Stimulated activated CD8-positive, alpha-beta memory T cell treated with anti-CD3 and anti-CD28 coated beads, Interleukin-7, amount 100 ng/mL, for 1 hour (primary cell): ENCODE measurements at regions not wholly inside any gene's neighbourhood (a gene's known extent, or its start where the extent isn't known, plus 50 kb on each side); places are given as distances from the start of the nearest gene placed in this dataset.

Experiments used
- DNase-seq, 2 donors: peaks; one replicate each; pipeline ENCODE4 v3.0.0-alpha.2; 2020; ENCODE audit warnings: low read depth in 2 of 2

DNA sequence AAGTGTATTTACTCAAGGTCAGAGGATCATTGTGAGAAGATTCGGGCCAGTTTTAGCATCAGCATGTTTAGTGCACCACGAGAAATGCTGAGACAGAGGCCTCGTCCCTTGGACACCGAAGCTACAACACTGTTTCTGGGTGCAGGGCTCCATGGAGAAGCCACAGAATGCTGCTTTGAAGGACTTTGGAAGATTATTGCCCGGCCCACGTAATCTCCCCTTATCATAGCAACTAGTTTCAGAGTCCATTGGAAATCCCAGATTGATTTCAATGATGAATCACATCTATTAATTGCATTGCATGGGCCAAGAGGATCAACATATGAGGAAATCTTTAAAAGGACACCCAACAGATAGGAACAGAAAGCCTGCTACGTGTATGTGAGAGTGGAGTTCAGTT, 156.0 kb downstream of the MAF start:
- no peak for DNase-seq

DNA sequence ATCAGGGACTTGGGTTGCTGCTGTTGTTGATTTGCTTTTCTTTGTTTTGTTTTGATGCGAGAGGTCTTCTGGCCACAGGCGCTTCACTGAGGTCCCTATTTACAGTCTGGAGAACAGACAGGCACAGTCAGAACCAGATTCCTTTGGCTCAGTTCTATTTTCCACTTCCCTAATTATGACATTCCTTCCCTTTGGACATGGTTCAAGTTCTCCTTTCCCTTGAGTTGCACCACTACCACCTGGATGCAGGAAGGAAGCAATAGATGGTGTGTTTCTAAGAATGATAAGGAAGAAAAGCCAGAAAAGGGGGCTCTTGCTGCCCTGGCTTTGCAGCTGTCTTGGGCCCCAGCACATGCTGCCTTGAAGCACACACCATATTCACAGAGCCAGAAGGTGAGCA, 160.6 kb downstream of the MAF start:
- DNase-seq = no peak

DNA sequence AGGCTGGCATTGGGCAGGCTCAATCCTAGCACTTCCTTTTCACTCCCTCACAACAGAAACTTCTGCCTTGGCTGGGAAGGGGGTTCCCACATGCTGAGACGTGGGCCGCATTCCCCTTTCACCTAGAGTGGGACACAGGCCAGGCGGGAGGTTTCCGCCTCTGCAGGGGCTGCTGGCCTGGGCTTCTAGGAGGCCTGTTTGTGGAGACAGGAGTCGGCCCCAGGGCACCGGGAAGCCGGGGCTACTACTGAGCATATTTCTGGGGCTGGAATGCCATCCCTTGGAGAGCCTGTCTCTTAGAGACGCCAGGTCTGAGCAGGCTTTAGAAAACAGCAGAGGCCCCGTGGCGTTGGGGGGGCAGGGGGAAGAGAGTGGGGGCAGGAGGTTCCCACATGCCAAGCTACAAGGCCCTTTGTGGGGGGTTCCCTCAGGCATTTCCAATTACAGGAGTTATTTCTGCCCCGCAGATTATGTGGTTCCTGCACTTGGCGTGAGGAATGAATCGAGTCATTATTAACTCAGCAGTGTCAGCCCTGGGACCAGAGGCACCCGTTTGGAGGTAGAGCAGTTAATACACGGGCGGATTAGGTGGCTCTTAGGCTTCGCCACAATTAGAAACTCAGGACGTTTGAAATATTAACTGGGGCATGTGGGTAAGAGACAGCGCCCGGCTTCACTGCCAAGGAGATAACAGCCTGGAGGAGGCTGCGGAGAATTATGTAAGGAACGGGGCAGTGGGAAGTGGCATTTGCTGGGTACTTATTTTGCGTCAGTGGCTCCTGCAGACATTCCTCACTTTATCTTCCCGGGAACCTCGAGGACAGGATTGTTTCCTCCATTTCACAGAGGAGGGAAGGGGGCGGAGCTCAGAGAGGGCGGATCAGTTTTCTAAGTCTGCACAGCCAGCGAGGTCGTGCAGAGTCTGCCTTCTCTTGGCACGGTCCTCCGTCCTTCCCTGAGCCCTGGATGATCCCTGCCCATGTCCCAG, 162.5 kb downstream of the MAF start:
- no peak for DNase-seq

DNA sequence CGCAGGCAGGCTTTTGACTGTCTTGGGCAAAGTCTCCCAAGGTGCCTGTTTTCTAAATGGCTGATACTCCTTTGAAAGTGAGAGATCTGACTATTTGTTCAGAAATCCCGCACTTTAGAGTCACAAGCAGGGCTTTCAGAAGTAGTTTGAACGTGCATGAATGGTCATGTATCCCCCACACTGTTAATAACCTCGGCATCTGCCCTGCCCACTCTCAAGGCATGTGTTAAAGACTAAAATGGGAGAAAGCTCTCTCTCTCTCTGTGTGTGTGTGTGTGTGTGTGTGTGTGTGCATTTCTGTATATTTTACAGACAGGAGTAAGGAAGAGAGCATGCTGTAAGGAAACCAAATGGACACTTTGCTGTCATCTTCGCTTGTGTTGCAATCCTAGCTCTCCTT, 163.7 kb downstream of the MAF start:
- no peak for DNase-seq

DNA sequence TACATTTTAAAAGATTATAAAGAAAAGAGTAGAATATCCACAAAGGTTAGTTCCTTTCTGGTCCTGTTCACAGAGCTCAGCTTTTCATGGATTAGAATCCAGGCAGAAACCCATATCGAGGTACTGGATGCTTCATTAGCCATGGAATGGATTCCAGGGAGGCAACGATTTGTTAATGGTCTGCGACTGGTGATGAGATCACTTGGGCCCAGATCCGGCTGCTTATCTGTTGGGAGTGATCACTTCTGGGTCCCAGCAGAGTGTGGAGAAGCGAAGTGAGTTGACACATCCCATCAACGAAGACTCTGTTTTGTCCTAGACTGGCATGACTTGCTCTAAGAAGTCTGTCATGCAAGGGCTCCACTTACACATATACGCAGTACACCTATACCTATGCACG, 165.8 kb downstream of the MAF start:
- no peak for DNase-seq

DNA sequence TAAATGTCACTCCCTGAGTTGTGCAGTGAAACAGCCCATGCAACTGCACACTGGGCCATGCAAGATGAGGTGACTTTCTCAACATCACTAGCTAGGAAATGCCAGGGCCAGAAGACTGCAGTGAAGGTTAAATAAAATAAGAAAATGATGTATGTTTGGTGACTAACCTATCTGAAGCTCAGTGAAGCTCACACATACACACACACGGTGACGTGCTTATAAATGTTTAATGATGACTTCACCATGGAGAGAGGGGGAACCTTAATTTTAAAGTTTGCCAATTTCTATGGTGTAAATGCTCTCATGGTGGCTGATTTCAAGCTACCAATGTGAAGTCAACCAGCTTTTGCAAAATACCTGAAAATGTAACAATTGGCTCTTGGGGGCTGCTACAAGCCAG, 166.4 kb downstream of the MAF start:
- no peak for DNase-seq

DNA sequence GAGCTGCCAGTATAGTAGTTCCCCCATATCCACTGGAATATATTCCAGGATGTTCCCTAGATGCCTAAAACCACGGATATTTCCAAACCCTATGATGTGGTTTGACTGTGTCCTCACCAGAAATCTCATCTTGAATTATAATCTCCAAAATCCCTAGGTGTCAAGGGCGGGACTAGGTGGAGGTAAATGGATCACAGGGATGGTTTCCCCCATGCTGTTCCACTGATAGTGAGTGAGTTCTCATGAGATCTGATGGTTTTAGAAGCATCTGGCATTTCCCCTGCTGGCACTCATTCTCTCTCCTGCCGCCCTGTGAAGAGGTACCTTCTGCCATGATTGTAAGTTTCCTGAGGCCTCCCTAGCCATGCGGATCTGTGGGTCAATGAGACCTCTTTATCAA, 168.6 kb downstream of the MAF start:
- DNase-seq = no peak

DNA sequence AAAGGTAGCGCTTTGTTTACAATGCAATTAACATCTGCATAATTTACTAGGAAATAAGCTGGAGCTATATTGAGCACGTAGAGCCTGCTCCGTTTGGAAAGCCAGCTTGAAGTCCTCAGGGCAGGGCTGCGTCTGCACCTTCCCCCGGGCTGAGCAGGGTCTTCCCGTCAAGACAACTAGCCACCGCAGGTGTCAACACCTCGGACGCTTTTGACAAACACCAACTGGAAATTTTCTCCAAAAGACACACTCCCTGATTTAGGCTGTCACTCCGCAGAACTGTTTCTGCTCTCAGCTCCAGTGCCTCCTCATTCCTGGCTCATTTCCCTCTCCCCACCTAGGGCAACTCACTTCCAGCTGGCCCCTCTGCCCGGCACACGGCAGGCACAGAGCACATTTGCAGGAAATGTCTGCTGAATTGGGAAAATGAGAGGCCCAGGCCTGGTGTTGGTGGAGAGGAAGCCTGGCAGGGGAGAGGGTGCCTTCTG, 170.3 kb downstream of the MAF start:
- DNase-seq = no peak

DNA sequence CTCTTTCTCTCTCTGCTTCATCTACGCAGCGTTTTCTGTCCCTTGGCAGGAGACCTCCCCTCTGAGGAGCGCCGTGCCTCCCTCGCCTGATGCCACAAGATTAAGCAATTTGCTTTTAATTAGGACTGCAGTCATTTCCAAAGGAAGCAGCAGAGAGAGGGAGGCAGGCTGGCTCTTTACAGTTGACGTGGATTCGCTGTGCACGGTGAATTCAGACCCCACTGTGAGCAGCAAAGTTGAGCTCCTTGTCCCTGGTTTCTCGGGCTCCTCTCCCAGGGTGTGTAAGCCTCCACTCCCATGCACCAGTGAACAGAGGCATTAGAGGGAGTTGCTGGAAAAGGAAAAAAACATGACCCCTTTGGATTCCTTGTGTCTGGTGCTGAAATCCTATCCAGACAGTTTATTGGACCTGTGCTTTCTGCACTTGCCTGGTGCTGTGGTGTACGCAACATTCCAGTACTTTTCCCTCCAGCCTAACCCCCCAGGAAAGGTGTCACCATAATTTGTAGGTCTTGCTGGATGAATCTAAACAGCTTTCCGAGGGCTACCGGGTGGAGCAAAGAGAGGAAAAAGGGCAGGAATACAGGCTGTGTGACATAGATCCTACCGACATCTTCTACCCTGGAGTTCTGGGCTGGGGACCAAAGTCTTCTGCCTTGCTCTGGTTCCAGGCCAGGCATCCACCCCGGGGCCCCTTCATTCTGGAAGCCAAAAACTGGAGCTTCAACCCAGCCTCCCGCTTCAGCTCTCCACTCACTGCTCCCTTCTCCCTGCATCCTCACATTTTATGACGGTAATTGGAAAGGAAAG, 171.0 kb downstream of the MAF start:
- no peak for DNase-seq

DNA sequence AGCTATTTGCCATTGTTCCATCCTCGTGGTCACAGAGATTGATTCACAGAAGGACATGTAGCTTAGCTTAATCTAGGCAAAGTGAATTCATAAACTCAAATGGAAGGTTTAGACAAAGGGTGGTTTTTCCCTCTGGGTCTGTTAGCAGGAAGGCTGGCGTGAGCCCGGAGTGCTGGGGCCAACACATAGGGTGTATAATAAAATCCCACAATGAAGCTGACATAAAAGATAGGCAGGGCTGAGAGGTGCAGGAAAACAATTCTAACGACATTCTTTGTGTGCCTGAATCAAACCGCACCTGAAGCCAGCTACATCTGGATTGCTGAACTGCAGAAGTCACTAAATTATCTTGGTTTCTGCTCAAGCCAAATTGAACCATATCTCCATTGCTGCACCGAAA, 173.9 kb downstream of the MAF start:
- DNase-seq = no peak

DNA sequence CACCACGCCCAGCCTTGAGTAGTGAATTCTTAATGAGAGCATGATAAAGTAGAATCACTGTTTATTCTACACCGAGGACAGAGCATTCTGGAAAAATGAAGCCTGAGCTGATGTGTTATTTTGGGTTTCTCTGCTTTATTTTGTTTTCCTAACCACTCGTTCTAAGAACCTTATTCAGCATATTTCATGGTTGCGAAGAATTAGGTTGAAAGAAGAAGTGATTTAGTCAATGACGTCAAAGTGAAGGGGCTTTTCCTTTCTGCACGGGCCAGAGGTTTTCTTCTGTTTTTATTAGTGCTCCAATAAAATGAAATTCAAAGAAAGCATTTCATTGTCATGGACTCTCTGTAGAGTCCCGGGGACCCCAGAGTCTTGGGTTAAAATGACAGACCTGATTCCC, 178.5 kb downstream of the MAF start:
- DNase-seq = no peak

DNA sequence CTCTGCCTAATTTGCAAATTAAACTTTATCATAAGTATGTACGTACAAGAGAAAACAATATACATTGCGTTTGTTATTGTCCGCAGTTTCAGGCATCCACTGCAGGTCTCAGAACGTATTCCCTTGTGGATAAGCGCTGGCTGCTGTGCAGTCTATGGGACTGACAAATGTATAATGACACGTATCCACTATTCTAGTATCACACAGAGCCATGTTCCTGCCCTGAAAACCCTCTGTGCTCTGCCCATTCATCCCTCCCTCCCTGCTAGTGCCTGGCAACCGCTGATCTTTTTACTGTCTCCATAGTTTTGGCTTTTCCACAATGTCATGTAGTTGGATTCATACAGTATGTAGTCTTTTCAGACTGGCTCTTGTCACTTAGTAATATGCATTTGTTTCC, 179.4 kb downstream of the MAF start:
- no peak for DNase-seq

DNA sequence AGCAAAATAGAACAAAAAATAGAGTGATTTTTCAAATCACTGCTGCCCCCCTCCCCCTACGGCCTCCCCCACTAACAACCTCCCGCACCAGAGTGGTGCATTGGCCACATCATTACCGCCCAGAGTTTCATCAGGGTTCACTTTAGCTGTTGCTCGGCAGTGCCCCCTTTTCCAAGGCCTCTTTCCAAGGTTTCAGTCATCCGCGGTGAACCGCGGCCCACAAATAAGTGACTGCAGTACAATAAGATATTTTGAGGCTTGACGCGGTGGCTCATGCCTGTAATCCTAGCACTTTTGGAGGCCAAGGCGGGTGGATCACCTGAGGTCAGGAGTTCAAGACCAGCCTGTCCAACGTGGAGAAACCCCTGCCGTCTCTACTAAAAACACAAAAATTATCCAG, 180.0 kb downstream of the MAF start:
- DNase-seq = no peak

DNA sequence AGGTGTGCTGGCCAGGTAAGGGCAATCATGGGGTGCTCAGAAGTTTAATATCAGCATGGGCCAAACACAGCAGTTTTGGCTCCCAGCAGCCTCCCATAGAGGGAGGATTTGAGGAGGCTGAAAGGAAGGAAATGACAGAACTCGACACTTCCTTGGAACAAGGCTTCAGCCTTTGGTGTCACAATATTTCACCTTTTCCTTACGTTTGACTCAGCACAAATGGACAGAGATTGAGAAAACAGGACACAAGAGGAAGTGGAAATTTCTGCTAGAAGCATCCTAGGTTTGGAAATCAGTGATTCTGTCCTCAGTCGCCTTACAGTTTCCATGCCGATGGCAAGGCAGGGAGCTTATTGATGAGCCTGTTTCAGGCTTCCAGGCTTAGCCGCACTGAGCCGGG, 181.4 kb downstream of the MAF start:
- DNase-seq = no peak

DNA sequence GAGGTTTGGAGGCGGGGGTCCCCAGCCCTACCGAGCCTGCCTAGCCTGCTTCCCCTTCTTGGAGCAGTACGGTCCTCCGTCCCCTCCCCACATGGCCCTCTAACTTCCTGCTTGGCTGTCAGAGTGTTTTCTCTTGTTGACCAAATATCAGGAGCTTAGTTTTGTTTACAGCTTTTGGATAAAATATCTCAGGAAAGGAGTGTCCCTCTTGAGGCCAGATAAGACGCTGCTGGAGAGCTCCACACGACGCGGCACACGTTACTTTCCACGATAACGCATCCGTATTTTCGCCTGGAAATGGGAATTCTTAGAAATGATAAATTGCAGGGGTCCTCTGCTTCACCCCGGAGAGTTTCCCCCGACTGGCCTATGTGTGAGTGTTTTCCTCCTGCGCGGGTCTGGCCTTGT, 182.9 kb downstream of the MAF start:
- no peak for DNase-seq

DNA sequence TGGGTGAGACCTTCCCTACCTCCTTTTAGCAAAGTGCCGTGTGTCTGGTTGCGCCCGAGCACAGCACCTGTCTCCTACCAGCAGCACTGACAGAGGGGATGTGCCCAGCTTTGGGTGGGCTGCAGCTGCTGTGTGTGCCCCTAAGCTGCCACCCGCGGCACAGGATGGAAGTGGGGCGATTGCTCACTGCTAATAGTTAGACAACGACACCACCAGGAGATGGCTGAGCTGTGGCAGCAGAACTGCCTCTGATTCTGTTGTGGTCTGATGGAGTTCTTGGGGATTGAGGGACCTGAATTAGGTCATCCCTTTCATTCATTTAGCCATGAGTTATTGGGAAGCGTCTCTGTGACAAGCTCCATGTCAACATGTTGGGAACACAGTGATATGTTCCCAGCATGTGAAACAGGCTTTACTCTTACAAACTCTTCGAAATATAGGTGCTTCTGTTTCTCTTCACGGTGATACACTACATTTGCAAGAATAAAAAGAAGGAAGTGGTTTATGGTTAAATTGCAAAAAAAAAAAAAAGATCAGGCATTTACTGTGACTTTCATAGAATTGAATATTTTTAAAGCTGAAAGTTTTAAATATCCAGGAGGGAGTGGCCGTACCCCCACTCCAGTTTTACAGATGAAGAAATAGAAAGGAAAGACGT, 184.4 kb downstream of the MAF start:
- no peak for DNase-seq

DNA sequence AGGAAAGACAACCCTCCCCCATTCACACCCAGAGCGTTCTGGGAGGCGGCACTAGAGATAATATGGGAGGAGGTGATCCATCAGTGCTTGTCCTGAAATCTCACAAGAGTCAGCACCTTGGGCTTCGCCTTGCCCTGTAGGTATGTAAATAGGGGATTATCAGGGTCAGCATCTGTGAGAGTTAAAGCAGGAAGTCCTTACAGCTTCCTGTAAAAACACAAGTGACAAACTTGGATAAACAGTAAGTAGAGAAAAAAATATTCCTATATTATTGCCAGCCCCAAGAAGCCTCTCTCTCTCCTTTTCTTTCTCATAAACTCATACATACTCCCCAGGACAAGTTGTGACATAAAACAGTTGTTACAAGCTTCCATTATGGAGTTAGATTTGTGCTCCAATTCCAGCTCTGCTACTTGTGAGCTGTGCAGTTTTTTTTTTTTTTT, 187.7 kb downstream of the MAF start:
- DNase-seq = no peak

DNA sequence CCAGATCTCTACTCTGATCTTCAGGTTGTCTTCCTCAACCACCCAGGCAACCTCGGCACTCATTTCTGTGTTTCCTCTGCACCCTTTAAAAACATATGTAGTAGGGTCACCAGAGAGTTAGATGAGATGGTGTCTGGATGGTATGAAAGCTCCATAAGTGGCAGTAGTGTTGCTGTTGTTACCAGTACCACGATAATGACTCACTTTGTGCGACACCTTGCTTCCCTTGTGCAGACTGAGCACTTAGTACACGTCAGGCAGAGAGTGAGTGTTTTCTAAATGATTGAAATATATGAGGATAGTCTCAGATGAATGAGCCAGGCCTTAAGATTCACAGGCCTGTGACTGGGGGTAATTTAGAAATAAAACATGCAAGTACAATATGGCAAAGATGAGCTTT, 188.7 kb downstream of the MAF start:
- no peak for DNase-seq

DNA sequence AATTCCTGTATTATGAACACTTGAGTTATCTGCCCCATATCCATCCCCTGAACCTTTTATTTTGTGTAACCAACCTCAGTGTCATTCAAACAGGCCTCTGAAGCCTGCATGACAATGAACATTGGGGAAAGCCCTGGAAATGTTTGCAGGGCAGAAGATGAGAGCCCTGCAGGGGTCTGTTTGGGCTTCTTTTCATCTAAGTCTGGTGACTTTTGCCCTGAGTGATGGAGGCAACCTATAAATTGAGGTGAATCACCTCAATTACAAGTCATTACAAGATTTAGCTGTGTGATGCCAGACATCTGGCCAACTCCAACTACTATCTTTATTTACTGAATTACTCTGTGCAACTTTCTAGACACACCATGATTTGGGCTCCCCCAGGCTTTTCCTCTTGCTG, 189.2 kb downstream of the MAF start:
- DNase-seq = no peak

DNA sequence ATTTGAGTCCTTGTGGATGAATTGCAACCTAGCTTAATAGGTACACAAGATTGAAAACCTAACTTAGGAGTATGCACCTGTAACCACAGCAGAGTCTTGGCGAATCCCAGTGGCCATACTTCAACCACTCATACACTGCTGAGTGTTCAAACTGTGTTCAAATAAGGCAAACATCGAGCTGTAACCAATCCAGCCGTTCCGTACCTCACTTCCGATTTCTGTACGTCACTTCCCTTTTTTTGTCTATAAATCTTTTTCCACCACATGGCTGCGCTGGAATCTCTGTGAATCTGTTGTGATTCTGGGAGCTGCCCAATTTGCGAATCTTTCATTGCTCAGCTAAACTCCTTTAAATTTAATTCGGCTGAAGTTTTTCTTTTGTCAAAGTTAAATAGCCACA, 190.6 kb downstream of the MAF start:
- DNase-seq = no peak

DNA sequence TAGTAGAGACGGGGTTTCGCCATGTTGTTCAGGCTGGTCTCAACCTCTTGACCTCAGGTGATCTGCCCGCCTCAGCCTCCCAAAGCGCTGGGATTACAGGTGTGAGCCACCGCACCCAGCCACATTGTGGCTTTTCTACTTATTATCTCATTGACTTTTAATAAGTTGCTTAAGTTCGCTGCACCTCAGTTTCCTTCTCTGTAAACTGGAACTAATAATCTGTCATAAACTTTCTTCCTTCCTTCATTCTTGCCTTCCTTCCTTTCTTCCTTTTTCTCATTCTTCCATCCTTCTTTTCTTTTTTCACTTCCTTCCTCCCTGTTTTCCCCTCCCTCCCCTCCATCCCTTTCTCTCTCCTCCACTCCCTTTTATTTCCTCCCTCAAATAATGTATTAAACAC, 192.2 kb downstream of the MAF start:
- DNase-seq = no peak

DNA sequence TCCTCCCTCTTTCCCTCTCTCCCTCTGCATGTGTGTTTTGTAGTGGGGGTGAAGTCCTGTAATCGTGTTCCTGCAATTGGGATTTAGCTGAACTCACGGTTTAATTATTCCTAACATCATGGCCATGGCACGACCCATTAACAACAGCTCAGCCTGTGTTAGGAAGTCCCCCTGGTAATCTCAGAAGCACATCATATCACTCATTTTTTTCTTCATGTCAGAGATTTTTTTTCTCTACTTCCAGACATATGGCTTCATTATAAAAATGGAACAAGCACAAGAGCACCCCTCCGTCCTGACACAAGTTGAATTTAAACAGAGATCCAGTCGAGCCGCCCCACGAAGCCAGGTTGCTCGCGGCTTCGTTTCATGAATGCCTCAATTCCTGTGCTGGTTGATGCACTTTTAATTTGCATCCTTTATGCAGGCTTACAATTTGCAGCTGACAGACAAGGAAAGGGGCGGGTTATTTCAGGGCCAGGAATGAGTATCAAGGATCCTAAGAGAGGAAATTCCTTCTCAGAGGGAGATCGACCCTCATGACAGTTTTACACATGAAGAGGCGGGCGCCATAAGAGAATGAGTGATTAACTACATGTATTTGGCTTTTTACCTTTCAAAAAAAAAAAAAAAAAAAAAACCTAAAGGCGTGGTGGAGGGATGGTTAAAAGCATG, 192.9 kb downstream of the MAF start:
- DNase-seq = no peak
